ENCODE measurements at regions not wholly inside any gene's neighbourhood (a gene's known extent, or its start where the extent isn't known, plus 50 kb on each side); places are given as distances from the start of the nearest gene placed in this dataset.

DNA sequence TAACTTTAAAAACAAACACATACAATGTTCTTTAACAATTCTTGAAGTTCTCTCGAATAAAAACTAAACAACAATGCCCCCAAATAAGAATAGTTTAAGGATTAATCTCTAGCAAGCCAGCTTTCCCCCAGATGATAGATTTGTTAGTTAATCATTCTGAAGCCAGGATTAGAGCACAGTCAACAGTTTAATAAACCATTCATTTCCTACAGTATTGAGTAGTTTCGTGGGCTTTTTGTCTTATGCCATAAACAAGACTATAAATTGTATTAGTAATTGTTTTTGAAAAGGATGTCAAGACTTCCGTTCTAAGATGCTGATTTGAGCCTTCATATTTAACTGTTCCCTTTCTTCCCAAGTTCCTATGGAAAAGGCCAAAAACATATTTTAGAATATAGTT, 136.6 kb downstream of the PIK3R1 start:
- Histone ChIP-seq H3K27me3 (no peaks in the 10 kb centered on the region), H3K4me1 (no peaks in the 10 kb centered on the region), H3K27ac (replicated peaks in 1 of 4) (no peak overlapping the region), H3K4me3 (no peak overlapping the region), H3K36me3 (no peaks in the 10 kb centered on the region), H3K9me3 (no peaks in the 10 kb centered on the region)
- 58% methylated on average over 3 of the region's 3 CpGs for WGBS
- DNase-seq (ENCODE audit: extremely low spot score) = no peak
- TF ChIP-seq POLR2AphosphoS5 (IDR thresholded peaks at IDR 0.05) (no peak), EP300 (IDR thresholded peaks at IDR 0.05) (no peak), POLR2A (IDR thresholded peaks at IDR 0.05; ENCODE audit: low read depth) (no peak)
- TF ChIP-seq, protein P1, sequence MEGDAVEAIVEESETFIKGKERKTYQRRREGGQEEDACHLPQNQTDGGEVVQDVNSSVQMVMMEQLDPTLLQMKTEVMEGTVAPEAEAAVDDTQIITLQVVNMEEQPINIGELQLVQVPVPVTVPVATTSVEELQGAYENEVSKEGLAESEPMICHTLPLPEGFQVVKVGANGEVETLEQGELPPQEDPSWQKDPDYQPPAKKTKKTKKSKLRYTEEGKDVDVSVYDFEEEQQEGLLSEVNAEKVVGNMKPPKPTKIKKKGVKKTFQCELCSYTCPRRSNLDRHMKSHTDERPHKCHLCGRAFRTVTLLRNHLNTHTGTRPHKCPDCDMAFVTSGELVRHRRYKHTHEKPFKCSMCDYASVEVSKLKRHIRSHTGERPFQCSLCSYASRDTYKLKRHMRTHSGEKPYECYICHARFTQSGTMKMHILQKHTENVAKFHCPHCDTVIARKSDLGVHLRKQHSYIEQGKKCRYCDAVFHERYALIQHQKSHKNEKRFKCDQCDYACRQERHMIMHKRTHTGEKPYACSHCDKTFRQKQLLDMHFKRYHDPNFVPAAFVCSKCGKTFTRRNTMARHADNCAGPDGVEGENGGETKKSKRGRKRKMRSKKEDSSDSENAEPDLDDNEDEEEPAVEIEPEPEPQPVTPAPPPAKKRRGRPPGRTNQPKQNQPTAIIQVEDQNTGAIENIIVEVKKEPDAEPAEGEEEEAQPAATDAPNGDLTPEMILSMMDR (IDR thresholded peaks at IDR 0.05) = no peak
- intact Hi-C loops (cut with DNase I) = no loop called here

DNA sequence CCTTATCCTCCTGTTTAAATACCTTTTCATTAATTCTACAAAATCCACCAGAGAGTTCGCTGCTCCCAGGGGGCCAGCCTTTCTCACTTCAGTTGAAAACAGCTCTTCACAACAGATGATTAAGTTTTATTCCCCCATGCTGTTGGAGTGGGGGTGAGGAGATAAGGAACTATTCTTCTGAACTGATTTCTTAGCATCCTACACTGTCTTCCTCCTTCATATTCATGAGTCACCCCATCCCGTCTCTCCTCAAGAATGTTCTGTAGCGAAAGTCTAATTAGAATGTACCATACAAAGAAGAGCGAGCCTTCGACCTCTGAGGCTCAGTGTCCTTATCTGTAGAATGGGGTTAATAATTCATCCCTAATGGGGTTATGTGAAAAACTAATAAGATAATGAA, 138.0 kb downstream of the PIK3R1 start:
- 93% methylated on average over 5 of the region's 5 CpGs for WGBS
- peak; percentile 26 for DNase-seq (ENCODE audit: extremely low spot score)
- intact Hi-C loops (cut with DNase I) = no loop called here
- no peak for TF ChIP-seq POLR2A (IDR thresholded peaks at IDR 0.05; ENCODE audit: low read depth)
- TF ChIP-seq, protein P1 (IDR thresholded peaks at IDR 0.05) = no peak
- no peak for TF ChIP-seq EP300 (IDR thresholded peaks at IDR 0.05)
- TF ChIP-seq POLR2AphosphoS5 (IDR thresholded peaks at IDR 0.05) = no peak
- Histone ChIP-seq H3K9me3 (no peaks in the 10 kb centered on the region), H3K4me3 (no peak overlapping the region), H3K4me1 (no peaks in the 10 kb centered on the region), H3K27me3 (no peaks in the 10 kb centered on the region), H3K36me3 (no peaks in the 10 kb centered on the region), H3K27ac (replicated peaks in 1 of 4) (no peak overlapping the region)

- no peaks in the 10 kb centered on the region for H3K36me3 ChIP-seq
- TF ChIP-seq POLR2A (IDR thresholded peaks at IDR 0.05; ENCODE audit: low read depth) (no peak), POLR2AphosphoS5 (IDR thresholded peaks at IDR 0.05) (no peak), EP300 (IDR thresholded peaks at IDR 0.05) (no peak)
- TF ChIP-seq, protein P1 (IDR thresholded peaks at IDR 0.05) = no peak
- no peak overlapping the region for H3K4me3 ChIP-seq
- intact Hi-C loops (cut with DNase I) = no loop called here
- no peaks in the 10 kb centered on the region for H3K4me1 ChIP-seq
- no peak overlapping the region for H3K27ac ChIP-seq (replicated peaks in 1 of 4)
- H3K27me3 ChIP-seq = no peaks in the 10 kb centered on the region
- peak; percentile 86 for DNase-seq (ENCODE audit: extremely low spot score)
- no peaks in the 10 kb centered on the region for H3K9me3 ChIP-seq
- 83% methylated on average over 5 of the region's 5 CpGs for WGBS
Observed at GRCh38 chr5:68354315-68354714, 138.8 kb downstream of the PIK3R1 start.

GRCh38 chr5:68356216-68356615, 140.7 kb downstream of the PIK3R1 start:
- H3K4me1 ChIP-seq = no peaks in the 10 kb centered on the region
- H3K36me3 ChIP-seq = no peaks in the 10 kb centered on the region
- intact Hi-C loops (cut with DNase I) = no loop called here
- TF ChIP-seq POLR2AphosphoS5 (IDR thresholded peaks at IDR 0.05) (no peak), POLR2A (IDR thresholded peaks at IDR 0.05; ENCODE audit: low read depth) (no peak)
- TF ChIP-seq, protein P1 (IDR thresholded peaks at IDR 0.05) = no peak
- no peak overlapping the region for H3K27ac ChIP-seq (replicated peaks in 1 of 4)
- DNase-seq (ENCODE audit: extremely low spot score) = peak; percentile 87
- no peaks in the 10 kb centered on the region for H3K27me3 ChIP-seq
- H3K4me3 ChIP-seq = no peak overlapping the region
- WGBS = 95% methylated on average over 6 of the region's 6 CpGs
- H3K9me3 ChIP-seq = no peaks in the 10 kb centered on the region

DNA sequence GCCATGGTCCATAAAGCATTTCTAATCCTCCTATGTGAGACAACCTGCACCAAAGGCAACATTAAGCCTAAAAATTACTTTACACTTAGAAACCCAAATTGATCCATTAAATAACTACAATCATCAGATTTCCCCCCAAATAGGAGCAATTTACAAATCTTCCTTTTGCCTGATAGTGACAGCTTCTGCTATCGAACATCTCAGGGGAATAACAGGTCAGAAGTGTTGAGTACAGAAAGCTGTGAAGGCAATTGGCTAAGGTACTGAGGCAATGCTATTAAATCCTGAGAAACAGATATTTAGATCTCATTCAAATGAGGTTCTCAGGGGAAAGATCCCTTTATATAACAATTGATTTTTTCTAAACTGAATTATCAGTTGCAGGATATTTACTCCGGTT, 141.1 kb downstream of the PIK3R1 start:
- Histone ChIP-seq H3K4me3 (no peak overlapping the region), H3K9me3 (no peaks in the 10 kb centered on the region), H3K4me1 (no peaks in the 10 kb centered on the region), H3K27me3 (no peaks in the 10 kb centered on the region), H3K27ac (replicated peaks in 1 of 4) (no peak overlapping the region), H3K36me3 (no peaks in the 10 kb centered on the region)
- TF ChIP-seq, protein P1 (IDR thresholded peaks at IDR 0.05) = no peak
- TF ChIP-seq POLR2A (IDR thresholded peaks at IDR 0.05; ENCODE audit: low read depth) = no peak
- peak; percentile 3 for DNase-seq (ENCODE audit: extremely low spot score)
- WGBS = 86% methylated on average over 2 of the region's 2 CpGs
- intact Hi-C loops (cut with DNase I) = no loop called here
